Upper lobe of left lung (tissue), 4 donors: ENCODE measurements at regions not wholly inside any gene's neighbourhood (a gene's known extent, or its start where the extent isn't known, plus 50 kb on each side); places are given as distances from the start of the nearest gene placed in this dataset.

Experiments used
- CTCF ChIP-seq, 6 experiments: fragments of 450-650 bp in 4 of 6; fragments of 200-600 bp in 2 of 6; sonication (generic) in 2 of 6; IDR thresholded peaks; one replicate each; pipeline ENCODE4 v1.5.1; 2016 to 2019; ENCODE audit warnings: antibody characterized with exemption in 6 of 6
- POLR2A ChIP-seq, 4 donors: fragments of 450-650 bp; IDR thresholded peaks; one replicate each; pipeline ENCODE4 v1.5.1; 2016 to 2017; ENCODE audit warnings: antibody characterized with exemption in 4 of 4, mild to moderate bottlenecking in 2 of 4

GRCh38 chr18:70781860-70782453 lies 493.1 kb downstream of the SOCS6 start:
- no peak for TF ChIP-seq POLR2A (IDR thresholded peaks at IDR 0.05)
- TF ChIP-seq CTCF (IDR thresholded peaks at IDR 0.05): peak in 5 of 6 experiments; percentile 22 to 47 (median 26)
